ENCODE measurements at regions not wholly inside any gene's neighbourhood (a gene's known extent, or its start where the extent isn't known, plus 50 kb on each side); places are given as distances from the start of the nearest gene placed in this dataset.
A peak's percentile ranks its signal among the peaks of the same experiment; 100 is the strongest.

DNA sequence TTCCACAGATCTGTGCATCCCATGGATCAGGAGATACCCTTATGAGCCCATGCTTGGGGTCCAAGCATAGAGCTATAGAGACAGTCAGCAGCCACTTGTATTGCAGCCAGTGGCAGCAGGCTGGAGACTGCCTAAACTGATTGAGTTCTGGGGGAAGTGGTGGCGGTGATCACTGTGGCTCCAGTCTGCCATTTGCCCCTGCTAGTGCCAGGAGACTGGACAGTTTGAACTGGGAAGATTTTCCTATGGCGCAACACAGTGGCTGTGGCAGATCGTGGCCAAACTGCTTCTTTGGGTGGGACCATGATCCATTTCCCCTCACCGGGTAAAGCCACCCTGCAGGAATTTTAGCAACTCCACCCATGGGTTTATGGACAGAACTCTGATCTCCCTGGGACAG is 679.7 kb upstream of the SEMA3D start:
- TF ChIP-seq, protein P1, sequence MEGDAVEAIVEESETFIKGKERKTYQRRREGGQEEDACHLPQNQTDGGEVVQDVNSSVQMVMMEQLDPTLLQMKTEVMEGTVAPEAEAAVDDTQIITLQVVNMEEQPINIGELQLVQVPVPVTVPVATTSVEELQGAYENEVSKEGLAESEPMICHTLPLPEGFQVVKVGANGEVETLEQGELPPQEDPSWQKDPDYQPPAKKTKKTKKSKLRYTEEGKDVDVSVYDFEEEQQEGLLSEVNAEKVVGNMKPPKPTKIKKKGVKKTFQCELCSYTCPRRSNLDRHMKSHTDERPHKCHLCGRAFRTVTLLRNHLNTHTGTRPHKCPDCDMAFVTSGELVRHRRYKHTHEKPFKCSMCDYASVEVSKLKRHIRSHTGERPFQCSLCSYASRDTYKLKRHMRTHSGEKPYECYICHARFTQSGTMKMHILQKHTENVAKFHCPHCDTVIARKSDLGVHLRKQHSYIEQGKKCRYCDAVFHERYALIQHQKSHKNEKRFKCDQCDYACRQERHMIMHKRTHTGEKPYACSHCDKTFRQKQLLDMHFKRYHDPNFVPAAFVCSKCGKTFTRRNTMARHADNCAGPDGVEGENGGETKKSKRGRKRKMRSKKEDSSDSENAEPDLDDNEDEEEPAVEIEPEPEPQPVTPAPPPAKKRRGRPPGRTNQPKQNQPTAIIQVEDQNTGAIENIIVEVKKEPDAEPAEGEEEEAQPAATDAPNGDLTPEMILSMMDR (IDR thresholded peaks at IDR 0.05; ENCODE audit: unreplicated experiment), result no peak
- no peaks in the 10 kb centered on the region for H3K27me3 Mint-ChIP-seq
- peaks cover 5% of the 10 kb centered on the region for H3K36me3 Mint-ChIP-seq (ENCODE audit: insufficient read depth)
- peaks cover 36% of the 10 kb centered on the region for H3K9me3 Mint-ChIP-seq (ENCODE audit: low read depth)
- peaks cover 3% of the 10 kb centered on the region for H3K4me1 Mint-ChIP-seq (ENCODE audit: low read depth)
- no peak overlapping the region for H3K27ac Mint-ChIP-seq
- H3K4me3 Mint-ChIP-seq (ENCODE audit: low read depth), result no peak overlapping the region
- DNase-seq (ENCODE audit: low spot score, unreplicated experiment), result no peak

DNA sequence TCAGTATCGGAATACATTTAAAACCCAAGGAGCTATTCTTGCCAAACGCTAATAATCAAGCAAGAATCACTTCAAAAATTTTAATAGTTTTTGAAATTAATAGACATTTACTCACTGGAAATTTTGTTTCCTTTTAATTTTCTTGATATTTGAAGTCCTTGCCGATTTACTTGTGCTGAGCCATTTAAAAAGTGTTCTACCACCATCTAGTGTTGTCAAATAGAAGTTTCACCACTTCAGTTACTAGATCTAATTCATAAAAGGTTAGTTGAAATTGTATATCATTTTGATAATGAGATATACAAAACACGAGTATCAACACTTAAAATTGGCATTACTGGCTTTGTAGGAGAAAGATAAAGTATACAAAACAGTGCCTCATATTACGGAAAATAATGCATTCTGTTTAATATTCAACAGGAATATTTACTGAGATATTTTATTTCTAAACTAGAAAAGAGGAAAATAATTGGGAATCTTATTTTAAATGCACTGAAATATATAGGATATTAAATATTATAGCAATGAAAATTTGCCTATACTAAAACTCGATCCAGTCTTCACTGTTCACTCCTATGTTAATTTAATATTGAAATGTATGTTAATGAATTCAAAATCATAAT is 664.8 kb upstream of the SEMA3D start:
- no peak for DNase-seq (ENCODE audit: low spot score, unreplicated experiment)
- peaks cover 2% of the 10 kb centered on the region for H3K9me3 Mint-ChIP-seq (ENCODE audit: low read depth)
- TF ChIP-seq, protein P1 (IDR thresholded peaks at IDR 0.05; ENCODE audit: unreplicated experiment), result peak; percentile 70
- H3K27ac Mint-ChIP-seq, result no peak overlapping the region
- no peaks in the 10 kb centered on the region for H3K36me3 Mint-ChIP-seq (ENCODE audit: insufficient read depth)
- H3K4me3 Mint-ChIP-seq (ENCODE audit: low read depth), result no peak overlapping the region
- H3K27me3 Mint-ChIP-seq, result no peaks in the 10 kb centered on the region
- H3K4me1 Mint-ChIP-seq (ENCODE audit: low read depth), result peaks cover 20% of the 10 kb centered on the region

DNA sequence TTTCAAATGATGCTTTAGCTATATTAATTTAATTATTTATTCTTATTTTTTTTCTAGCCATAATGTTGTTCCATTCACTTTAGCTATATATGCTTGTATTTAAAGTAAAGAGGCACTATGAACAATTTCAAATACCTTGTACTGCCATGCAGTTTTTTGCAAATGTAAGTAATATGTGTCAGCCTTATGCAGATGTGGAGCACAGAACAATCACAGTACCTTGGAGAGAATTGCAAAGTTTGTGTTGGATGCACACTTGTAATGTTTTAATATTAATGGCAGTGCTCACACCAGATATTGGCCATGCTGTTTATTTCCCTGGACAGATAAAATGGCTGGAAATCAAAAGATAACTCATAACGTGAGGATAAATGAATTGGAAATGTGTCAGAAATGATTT is 663.5 kb upstream of the SEMA3D start:
- H3K4me1 Mint-ChIP-seq (ENCODE audit: low read depth), result peaks cover 20% of the 10 kb centered on the region
- H3K27ac Mint-ChIP-seq, result no peak overlapping the region

DNA sequence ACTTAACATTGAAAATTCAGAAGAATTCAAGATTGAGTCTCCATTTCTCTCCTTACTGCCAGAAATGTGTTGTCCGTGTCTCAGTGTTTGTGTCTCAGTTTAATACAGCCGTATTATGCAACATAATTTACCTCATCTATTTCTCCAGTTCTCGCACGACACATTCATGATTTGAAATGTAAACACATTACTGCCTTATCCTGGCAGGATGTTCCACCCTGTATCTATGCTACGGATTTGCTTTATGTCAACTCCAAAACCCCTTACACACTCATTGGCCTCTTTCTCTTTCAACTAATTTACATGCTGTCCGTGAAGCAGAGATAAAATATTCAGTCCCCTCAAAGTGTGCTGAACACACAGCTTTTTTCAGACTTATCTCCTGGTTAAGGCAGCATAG is 653.7 kb upstream of the SEMA3D start:
- no peaks in the 10 kb centered on the region for H3K36me3 Mint-ChIP-seq (ENCODE audit: insufficient read depth)
- no peak for DNase-seq (ENCODE audit: low spot score, unreplicated experiment)
- no peak overlapping the region for H3K4me3 Mint-ChIP-seq (ENCODE audit: low read depth)
- H3K27me3 Mint-ChIP-seq, result no peaks in the 10 kb centered on the region
- H3K9me3 Mint-ChIP-seq (ENCODE audit: low read depth), result peaks cover 10% of the 10 kb centered on the region
- H3K4me1 Mint-ChIP-seq (ENCODE audit: low read depth), result peaks cover 4% of the 10 kb centered on the region
- no peak overlapping the region for H3K27ac Mint-ChIP-seq
- TF ChIP-seq, protein P1 (IDR thresholded peaks at IDR 0.05; ENCODE audit: unreplicated experiment), result no peak

More for the DNA sequence above, 663.5 kb upstream of the SEMA3D start:
- Mint-ChIP-seq H3K36me3 (ENCODE audit: insufficient read depth) (no peaks in the 10 kb centered on the region), H3K4me3 (ENCODE audit: low read depth) (no peak overlapping the region), H3K27me3 (no peaks in the 10 kb centered on the region), H3K9me3 (ENCODE audit: low read depth) (no peaks in the 10 kb centered on the region)
- DNase-seq (ENCODE audit: low spot score, unreplicated experiment), result no peak
- TF ChIP-seq, protein P1 (IDR thresholded peaks at IDR 0.05; ENCODE audit: unreplicated experiment), result no peak

DNA sequence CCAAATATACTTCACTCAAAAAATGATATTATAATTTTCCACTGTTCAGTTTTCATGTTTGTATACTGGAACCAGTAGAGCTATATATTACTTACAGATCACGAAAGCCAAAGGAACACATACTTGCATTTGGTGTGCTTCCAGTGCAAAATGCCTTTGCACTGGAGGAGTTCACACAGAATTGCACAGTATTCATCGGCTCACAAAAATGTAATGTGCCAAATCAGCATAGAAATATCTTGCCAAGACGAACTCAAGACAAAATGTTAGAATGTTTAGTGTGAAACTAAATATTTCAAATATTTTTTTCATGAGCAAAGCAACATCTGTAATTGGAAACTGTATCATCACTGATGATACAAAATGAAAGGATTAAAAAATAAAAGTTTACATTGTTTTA is 646.2 kb upstream of the SEMA3D start:
- peaks cover 4% of the 10 kb centered on the region for H3K9me3 Mint-ChIP-seq (ENCODE audit: low read depth)
- H3K36me3 Mint-ChIP-seq (ENCODE audit: insufficient read depth), result no peaks in the 10 kb centered on the region
- DNase-seq (ENCODE audit: low spot score, unreplicated experiment), result no peak
- no peaks in the 10 kb centered on the region for H3K27me3 Mint-ChIP-seq
- no peak overlapping the region for H3K4me3 Mint-ChIP-seq (ENCODE audit: low read depth)
- TF ChIP-seq, protein P1 (IDR thresholded peaks at IDR 0.05; ENCODE audit: unreplicated experiment), result no peak
- H3K27ac Mint-ChIP-seq, result no peak overlapping the region
- H3K4me1 Mint-ChIP-seq (ENCODE audit: low read depth), result peaks cover 11% of the 10 kb centered on the region
